HepG2 (cell line): ENCODE measurements at regions not wholly inside any gene's neighbourhood (a gene's known extent, or its start where the extent isn't known, plus 50 kb on each side); places are given as distances from the start of the nearest gene placed in this dataset.

Experiments used
- ATAC-seq: fragments of 200-7000 bp; cut with Tn5 transposase; 3 replicates; pipeline ENCODE4 v1.9.1; 2020; ENCODE audit warnings: mild to moderate bottlenecking, moderate library complexity
- BruUV-seq: library from RNA; stranded (reverse); fragments of 400-500 nt; replicated peaks from 2 replicates; lab custom pipeline; 2021; lab: Mats Ljungman, UMichigan
- CTCF ChIA-PET: fragments of 300-600 bp; formaldehyde crosslinking; extraction: SDS; loops from one replicate; lab custom pipeline; 2021; ENCODE audit warnings: low total read pairs, inconsistent platforms, low intra/inter-chr PET ratio; lab: Yijun Ruan, JAX
- POLR2A ChIA-PET: fragments of 350-600 bp; sonication (Branson Sonifier 250); formaldehyde crosslinking; loops from one replicate; lab custom pipeline; 2020; ENCODE audit warnings: antibody characterized with exemption, inconsistent platforms; lab: Yijun Ruan, JAX
- DNase-seq: peaks from one replicate; pipeline ENCODE4 v3.0.0-alpha.2; 2015; ENCODE audit warnings: low spot score
- FAIRE-seq: peaks from 3 replicates; lab custom pipeline; 2011; peaks lifted over from hg19 to GRCh38; lab: Jason Lieb, UNC
- H2AFZ ChIP-seq: one replicate; pipeline ENCODE4 v1.6.1; 2011; ENCODE audit warnings: low read length, inconsistent platforms
- H3K27ac ChIP-seq: fragments of 300-600 bp; 3 replicates; pipeline ENCODE4 v1.8.0; 2011; ENCODE audit warnings: mixed run types, mild to moderate bottlenecking, mixed read lengths, low read length, inconsistent platforms; ENCODE audit not compliant: insufficient read depth; ENCODE audit errors: extremely low read length
- H3K27me3 ChIP-seq, 2 experiments: fragments of 200-600 bp in 1 of 2; 2 replicates in 1 of 2; 3 replicates in 1 of 2; pipeline versions ENCODE4 v1.6.0 to v1.8.0; 2011; ENCODE audit warnings: low read length in 2 of 2, mild to moderate bottlenecking in 2 of 2, moderate library complexity in 2 of 2, inconsistent platforms in 1 of 2; ENCODE audit not compliant: insufficient read depth in 2 of 2, control insufficient read depth in 1 of 2
- H3K36me3 ChIP-seq, 2 experiments: fragments of 200-600 bp in 1 of 2; replicated peaks in 1 of 2; 2 replicates in 1 of 2; 3 replicates in 1 of 2; pipeline versions ENCODE4 v1.5.1 to v1.8.0; 2011; ENCODE audit warnings: low read length in 2 of 2, inconsistent platforms in 1 of 2; ENCODE audit not compliant: insufficient read depth in 2 of 2, control insufficient read depth in 1 of 2
- H3K4me1 ChIP-seq: 2 replicates; pipeline ENCODE4 v1.5.1; 2012; ENCODE audit warnings: low read length, inconsistent platforms; ENCODE audit not compliant: insufficient read depth
- H3K4me2 ChIP-seq: 2 replicates; pipeline ENCODE4 v1.6.0; 2011; ENCODE audit warnings: low read depth, low read length, inconsistent platforms
- H3K4me3 ChIP-seq, 3 experiments: fragments of 200-600 bp in 1 of 3; sonication (generic), shearing (Covaris generic) in 1 of 3; replicated peaks in 1 of 3; 2 replicates each; pipeline ENCODE4 v1.5.1; 2011 to 2016; ENCODE audit warnings: low read length in 3 of 3, inconsistent platforms in 2 of 3, low read depth in 2 of 3, mild to moderate bottlenecking in 2 of 3, control low read depth in 1 of 3, mixed read lengths in 1 of 3; ENCODE audit not compliant: insufficient read depth in 1 of 3
- H3K79me2 ChIP-seq: one replicate; pipeline ENCODE4 v1.6.1; 2011; ENCODE audit warnings: low read length, inconsistent platforms; ENCODE audit not compliant: insufficient read depth
- H3K9ac ChIP-seq: 2 replicates; pipeline ENCODE4 v1.6.0; 2011; ENCODE audit warnings: mild to moderate bottlenecking, low read depth, low read length, inconsistent platforms; ENCODE audit not compliant: insufficient read depth
- H3K9me3 ChIP-seq: 2 replicates; pipeline ENCODE4 v1.5.1; 2012; ENCODE audit warnings: mild to moderate bottlenecking, low read length
- H4K20me1 ChIP-seq: 2 replicates; pipeline ENCODE4 v1.6.0; 2011; ENCODE audit warnings: inconsistent platforms, mild to moderate bottlenecking, low read length, moderate library complexity; ENCODE audit not compliant: insufficient read depth
- CREBL2 ChIP-seq: sonication (generic); formaldehyde crosslinking; IDR thresholded peaks from 2 replicates; pipeline ENCODE4 v1.8.1; 2023; ENCODE audit warnings: missing genetic modification reagents, mild to moderate bottlenecking, borderline replicate concordance
- ELF3 ChIP-seq: IDR thresholded peaks from 2 replicates; pipeline ENCODE4 v1.6.1; 2016; ENCODE audit warnings: missing genetic modification reagents, missing compliant biosample characterization
- RAD51 ChIP-seq: fragments of 450-650 bp; IDR thresholded peaks from 2 replicates; pipeline ENCODE4 v1.6.1; 2016; ENCODE audit warnings: borderline replicate concordance
- RFX3 ChIP-seq: IDR thresholded peaks from 2 replicates; pipeline ENCODE4 v1.6.1; 2016; ENCODE audit warnings: missing biosample characterization, missing genetic modification reagents
- SP1 ChIP-seq, 2 experiments: fragments of 450-650 bp in 1 of 2; sonication (generic) in 1 of 2; formaldehyde crosslinking in 1 of 2; IDR thresholded peaks; 2 replicates each; pipeline versions ENCODE4 v1.4.0 to v1.6.1; 2016 to 2020; ENCODE audit warnings: missing genetic modification reagents in 1 of 2
- SRY ChIP-seq: sonication (generic); formaldehyde crosslinking; IDR thresholded peaks from 2 replicates; pipeline ENCODE4 v1.8.0; 2022; ENCODE audit warnings: mild to moderate bottlenecking, missing genetic modification reagents
- ZNF724P ChIP-seq: sonication (generic); formaldehyde crosslinking; IDR thresholded peaks from 2 replicates; pipeline ENCODE4 v1.8.0; 2022; ENCODE audit warnings: missing genetic modification reagents, borderline replicate concordance
- ZNF740 ChIP-seq: sonication (generic); formaldehyde crosslinking; IDR thresholded peaks from 2 replicates; pipeline ENCODE4 v1.4.0; 2020; ENCODE audit warnings: missing genetic modification reagents
- WGBS: methylation state at CpG from one replicate; pipeline ENCODE4 v1.1.6; 2017; ENCODE audit warnings: low lambda C conversion rate; 5-methylcytosine and 5-hydroxymethylcytosine counted together
- in situ Hi-C: cut with HindIII; loops from 2 replicates; pipeline ENCODE4 v1.10.0; 2017; ENCODE audit warnings: low pct_unique_long_range_greater_than_20kb; ENCODE audit not compliant: extremely low pct_ligation_motif_present
- intact Hi-C: fragments of 100-400 bp; cut with micrococcal nuclease; formaldehyde crosslinking; loops from one replicate; pipeline ENCODE4 v1.10.0; 2022; ENCODE audit not compliant: unreplicated experiment
- TF ChIP-seq, protein P1 (sequence below), 2 experiments: sonication (generic) in 1 of 2; formaldehyde crosslinking in 1 of 2; IDR thresholded peaks; 2 replicates each; pipeline versions ENCODE4 v1.4.0 to v1.6.1; 2016 to 2020; ENCODE audit warnings: borderline replicate concordance in 1 of 2, low read depth in 1 of 2, mild to moderate bottlenecking in 1 of 2, missing genetic modification reagents in 1 of 2
- TF ChIP-seq, protein P2 (sequence below): sonication (generic); formaldehyde crosslinking; IDR thresholded peaks from 2 replicates; pipeline ENCODE4 v1.4.0; 2020; ENCODE audit warnings: mild to moderate bottlenecking, missing genetic modification reagents

- ChIA-PET POLR2A (no interaction called here), CTCF (no interaction called here)
- Histone ChIP-seq H2AFZ (no peak overlapping the region), H3K9me3 (peaks cover 83% of the 10 kb centered on the region), H4K20me1 (no peaks in the 10 kb centered on the region), H3K79me2 (no peaks in the 10 kb centered on the region), H3K4me2 (no peak overlapping the region), H3K4me3 (no peak overlapping the region), H3K27ac (no peak overlapping the region), H3K9ac (no peak overlapping the region), H3K4me1 (no peaks in the 10 kb centered on the region), H3K27me3 (no peaks in the 10 kb centered on the region), H3K36me3 (no peaks in the 10 kb centered on the region)
- in situ Hi-C loops (no loop called here), intact Hi-C loops (no loop called here)
- 21% methylated on average over 6 of the region's 6 CpGs for WGBS
- FAIRE-seq: no peak
- ATAC-seq: no peak
- no TSS peak for BruUV-seq
- DNase-seq: no peak
- TF ChIP-seq, protein P1, sequence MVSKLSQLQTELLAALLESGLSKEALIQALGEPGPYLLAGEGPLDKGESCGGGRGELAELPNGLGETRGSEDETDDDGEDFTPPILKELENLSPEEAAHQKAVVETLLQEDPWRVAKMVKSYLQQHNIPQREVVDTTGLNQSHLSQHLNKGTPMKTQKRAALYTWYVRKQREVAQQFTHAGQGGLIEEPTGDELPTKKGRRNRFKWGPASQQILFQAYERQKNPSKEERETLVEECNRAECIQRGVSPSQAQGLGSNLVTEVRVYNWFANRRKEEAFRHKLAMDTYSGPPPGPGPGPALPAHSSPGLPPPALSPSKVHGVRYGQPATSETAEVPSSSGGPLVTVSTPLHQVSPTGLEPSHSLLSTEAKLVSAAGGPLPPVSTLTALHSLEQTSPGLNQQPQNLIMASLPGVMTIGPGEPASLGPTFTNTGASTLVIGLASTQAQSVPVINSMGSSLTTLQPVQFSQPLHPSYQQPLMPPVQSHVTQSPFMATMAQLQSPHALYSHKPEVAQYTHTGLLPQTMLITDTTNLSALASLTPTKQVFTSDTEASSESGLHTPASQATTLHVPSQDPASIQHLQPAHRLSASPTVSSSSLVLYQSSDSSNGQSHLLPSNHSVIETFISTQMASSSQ (IDR thresholded peaks at IDR 0.05; ENCODE audit: low read depth): no peak
- TF ChIP-seq, protein P1 (CRISPR knock-in tag; IDR thresholded peaks at IDR 0.05; ENCODE audit: borderline replicate concordance): no peak
- no peak for TF ChIP-seq ELF3 (CRISPR knock-in tag)
- no peak for TF ChIP-seq RAD51
- no peak for TF ChIP-seq SRY
- no peak for TF ChIP-seq ZNF740
- TF ChIP-seq, protein P2, sequence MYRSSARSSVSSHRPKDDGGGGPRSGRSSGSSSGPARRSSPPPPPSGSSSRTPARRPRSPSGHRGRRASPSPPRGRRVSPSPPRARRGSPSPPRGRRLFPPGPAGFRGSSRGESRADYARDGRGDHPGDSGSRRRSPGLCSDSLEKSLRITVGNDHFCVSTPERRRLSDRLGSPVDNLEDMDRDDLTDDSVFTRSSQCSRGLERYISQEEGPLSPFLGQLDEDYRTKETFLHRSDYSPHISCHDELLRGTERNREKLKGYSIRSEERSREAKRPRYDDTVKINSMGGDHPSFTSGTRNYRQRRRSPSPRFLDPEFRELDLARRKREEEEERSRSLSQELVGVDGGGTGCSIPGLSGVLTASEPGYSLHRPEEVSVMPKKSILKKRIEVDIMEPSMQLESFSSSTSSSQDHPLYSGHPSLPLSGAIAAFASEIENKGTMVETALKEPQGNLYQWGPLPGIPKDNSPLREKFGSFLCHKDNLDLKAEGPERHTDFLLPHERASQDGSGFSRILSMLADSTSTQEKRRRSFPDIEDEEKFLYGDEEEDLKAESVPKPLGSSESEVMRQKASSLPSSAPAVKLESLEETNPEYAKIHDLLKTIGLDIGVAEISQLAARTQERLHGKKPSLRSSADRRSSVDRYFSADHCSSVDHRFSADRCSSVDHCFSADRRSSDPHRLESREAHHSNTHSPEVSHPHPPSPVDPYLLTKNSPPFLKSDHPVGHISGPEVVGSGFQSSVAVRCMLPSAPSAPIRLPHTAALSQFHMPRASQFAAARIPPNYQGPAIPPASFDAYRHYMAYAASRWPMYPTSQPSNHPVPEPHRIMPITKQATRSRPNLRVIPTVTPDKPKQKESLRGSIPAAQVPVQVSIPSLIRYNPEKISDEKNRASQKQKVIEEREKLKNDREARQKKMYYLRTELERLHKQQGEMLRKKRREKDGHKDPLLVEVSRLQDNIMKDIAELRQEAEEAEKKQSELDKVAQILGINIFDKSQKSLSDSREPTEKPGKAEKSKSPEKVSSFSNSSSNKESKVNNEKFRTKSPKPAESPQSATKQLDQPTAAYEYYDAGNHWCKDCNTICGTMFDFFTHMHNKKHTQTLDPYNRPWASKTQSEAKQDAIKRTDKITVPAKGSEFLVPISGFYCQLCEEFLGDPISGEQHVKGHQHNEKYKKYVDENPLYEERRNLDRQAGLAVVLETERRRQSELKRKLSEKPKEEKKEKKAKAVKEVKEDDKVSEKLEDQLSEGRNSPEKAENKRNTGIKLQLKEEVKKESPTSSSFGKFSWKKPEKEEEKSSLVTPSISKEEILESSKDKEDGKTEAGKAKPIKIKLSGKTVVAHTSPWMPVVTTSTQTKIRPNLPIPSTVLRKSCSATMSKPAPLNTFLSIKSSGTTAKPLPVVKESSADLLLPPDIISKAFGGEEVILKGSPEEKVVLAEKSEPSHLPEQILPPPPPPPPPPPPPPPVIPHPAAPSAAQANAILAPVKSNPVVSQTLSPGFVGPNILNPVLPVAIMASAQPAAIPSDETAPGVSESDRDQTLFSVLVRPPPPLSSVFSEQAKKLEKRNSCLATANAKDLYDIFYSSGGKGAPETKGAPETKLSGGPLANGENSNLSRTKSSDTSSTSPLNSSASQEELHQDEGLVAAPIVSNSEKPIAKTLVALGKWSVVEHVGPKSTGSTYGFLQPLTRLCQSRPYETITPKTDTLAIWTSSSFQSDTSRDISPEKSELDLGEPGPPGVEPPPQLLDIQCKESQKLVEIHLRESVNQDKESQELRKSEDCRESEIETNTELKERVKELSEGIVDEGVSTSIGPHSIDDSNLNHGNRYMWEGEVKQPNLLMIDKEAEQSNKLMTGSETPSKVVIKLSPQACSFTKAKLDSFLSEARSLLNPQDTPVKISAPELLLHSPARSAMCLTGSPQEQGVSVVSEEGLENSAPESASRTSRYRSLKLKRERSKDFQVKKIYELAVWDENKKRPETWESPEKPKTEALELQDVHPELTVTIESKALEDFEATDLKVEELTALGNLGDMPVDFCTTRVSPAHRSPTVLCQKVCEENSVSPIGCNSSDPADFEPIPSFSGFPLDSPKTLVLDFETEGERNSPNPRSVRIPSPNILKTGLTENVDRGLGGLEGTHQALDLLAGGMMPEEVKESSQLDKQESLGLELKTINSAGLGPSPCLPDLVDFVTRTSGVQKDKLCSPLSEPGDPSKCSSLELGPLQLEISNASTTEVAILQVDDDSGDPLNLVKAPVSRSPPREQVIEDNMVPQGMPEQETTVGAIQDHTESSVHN (CRISPR knock-in tag): no peak
- TF ChIP-seq RFX3 (CRISPR knock-in tag): no peak
- TF ChIP-seq ZNF724P (CRISPR knock-in tag): no peak
- TF ChIP-seq CREBL2 (CRISPR knock-in tag): no peak
- no peak for TF ChIP-seq SP1 (IDR thresholded peaks at IDR 0.05)
- no peak for TF ChIP-seq SP1 (CRISPR knock-in tag; IDR thresholded peaks at IDR 0.05)
Measured at GRCh38 chr19:28213470-28214082, 999.4 kb downstream of the UQCRFS1 start.
